H1 (cell line): ENCODE measurements at regions not wholly inside any gene's neighbourhood (a gene's known extent, or its start where the extent isn't known, plus 50 kb on each side); places are given as distances from the start of the nearest gene placed in this dataset.

ENCODE experiments used
- CTCF ChIA-PET: fragments of 300-600 bp; sonication (Branson Sonifier 250); formaldehyde crosslinking; loops from one replicate; lab custom pipeline; 2021; ENCODE audit not compliant: partially characterized antibody; lab: Charles Lee
- POLR2A ChIA-PET: fragments of 300-600 bp; sonication (Branson Sonifier 250); formaldehyde crosslinking; loops from one replicate; lab custom pipeline; 2021; ENCODE audit warnings: inconsistent platforms; ENCODE audit not compliant: partially characterized antibody; lab: Charles Lee
- DNase-seq, 2 experiments: peaks; one replicate each; pipeline versions ENCODE4 v3.0.0 to v3.0.0-alpha.2; 2010 to 2022; ENCODE audit warnings: low spot score in 2 of 2, low read depth in 1 of 2, mixed read lengths in 1 of 2
- FAIRE-seq: peaks from 2 replicates; lab custom pipeline; 2011; peaks lifted over from hg19 to GRCh38; lab: Jason Lieb, UNC
- H2AFZ ChIP-seq: 2 replicates; pipeline ENCODE4 v1.8.1; 2012; ENCODE audit warnings: low read length, inconsistent platforms
- H2AK5ac ChIP-seq: 2 replicates; pipeline ENCODE4 v1.6.1; 2013; ENCODE audit warnings: low read depth, low read length
- H2BK120ac ChIP-seq: replicated peaks from 2 replicates; pipeline ENCODE3; 2013; ENCODE audit warnings: low read depth, low read length, inconsistent platforms
- H2BK12ac ChIP-seq: 2 replicates; pipeline ENCODE4 v1.6.1; 2013; ENCODE audit warnings: low read depth, low read length
- H2BK15ac ChIP-seq: 2 replicates; pipeline ENCODE4 v1.6.1; 2013; ENCODE audit warnings: low read length
- H2BK20ac ChIP-seq: 2 replicates; pipeline ENCODE4 v1.6.1; 2013; ENCODE audit warnings: low read length
- H2BK5ac ChIP-seq: 2 replicates; pipeline ENCODE4 v1.6.1; 2013; ENCODE audit warnings: low read depth, low read length
- H3K14ac ChIP-seq: 2 replicates; pipeline ENCODE4 v1.6.1; 2013; ENCODE audit warnings: inconsistent platforms; ENCODE audit not compliant: insufficient read length
- H3K18ac ChIP-seq: 2 replicates; pipeline ENCODE4 v1.6.1; 2013; ENCODE audit warnings: low read length; ENCODE audit errors: extremely low read depth
- H3K23ac ChIP-seq: 2 replicates; pipeline ENCODE4 v1.6.1; 2013; ENCODE audit warnings: inconsistent platforms; ENCODE audit not compliant: insufficient read length
- H3K23me2 ChIP-seq: 2 replicates; pipeline ENCODE4 v1.6.1; 2013; ENCODE audit warnings: low read depth, low read length
- H3K27ac ChIP-seq: 2 replicates; pipeline ENCODE4 v1.6.1; 2011; ENCODE audit warnings: low read depth, low read length, inconsistent platforms
- H3K27me3 ChIP-seq, 4 experiments: replicated peaks in 1 of 4; 1 replicate in 1 of 4; 2 replicates in 3 of 4; pipeline versions ENCODE4 v1.6.1 to v1.8.1; 2011 to 2013; ENCODE audit warnings: low read length in 3 of 4, mild to moderate bottlenecking in 3 of 4, inconsistent platforms in 2 of 4, mixed read lengths in 2 of 4, moderate library complexity in 1 of 4; ENCODE audit not compliant: control insufficient read depth in 3 of 4, insufficient read depth in 3 of 4; ENCODE audit errors: extremely low read depth in 1 of 4
- H3K36me3 ChIP-seq, 4 experiments: 2 replicates each; pipeline versions ENCODE4 v1.6.1 to v1.8.1; 2011 to 2013; ENCODE audit warnings: mild to moderate bottlenecking in 4 of 4, low read length in 3 of 4, moderate library complexity in 2 of 4, control low read depth in 1 of 4, inconsistent platforms in 1 of 4; ENCODE audit not compliant: insufficient read depth in 4 of 4, control insufficient read depth in 2 of 4
- H3K4ac ChIP-seq: replicated peaks from 2 replicates; pipeline ENCODE3; 2013; ENCODE audit warnings: low read length, low read depth, mixed read lengths, inconsistent platforms; ENCODE audit not compliant: insufficient read length
- H3K4me1 ChIP-seq, 4 experiments: replicated peaks in 1 of 4; 1 replicate in 1 of 4; 2 replicates in 3 of 4; pipeline versions ENCODE4 v1.6.1 to v1.8.1; 2011 to 2013; ENCODE audit warnings: low read length in 3 of 4, inconsistent platforms in 2 of 4, mixed read lengths in 1 of 4; ENCODE audit not compliant: insufficient read depth in 4 of 4, control insufficient read depth in 3 of 4
- H3K4me2 ChIP-seq, 2 experiments: 2 replicates each; pipeline versions ENCODE4 v1.6.1 to v1.8.1; 2011 to 2013; ENCODE audit warnings: low read depth in 2 of 2, low read length in 2 of 2, control low read depth in 1 of 2, inconsistent platforms in 1 of 2, mild to moderate bottlenecking in 1 of 2; ENCODE audit not compliant: insufficient read depth in 1 of 2
- H3K4me3 ChIP-seq, 4 experiments: fragments of 200-600, 300-600 bp in 1 of 4; sonication (generic), shearing (Covaris generic), sonication (Bioruptor Twin) in 1 of 4; 2 replicates each; pipeline versions ENCODE4 v1.5.1 to v1.8.1; 2011 to 2016; ENCODE audit warnings: low read length in 4 of 4, low read depth in 3 of 4, control low read depth in 2 of 4, inconsistent platforms in 2 of 4, mild to moderate bottlenecking in 2 of 4, mixed read lengths in 1 of 4, moderate library complexity in 1 of 4; ENCODE audit not compliant: insufficient read depth in 2 of 4; ENCODE audit errors: extremely low read depth in 1 of 4
- H3K56ac ChIP-seq: replicated peaks from 2 replicates; pipeline ENCODE3; 2013; ENCODE audit warnings: low read depth, mild to moderate bottlenecking, mixed read lengths, low read length, inconsistent platforms; ENCODE audit not compliant: insufficient read length
- H3K79me1 ChIP-seq: 2 replicates; pipeline ENCODE4 v1.6.1; 2013; ENCODE audit warnings: low read depth, low read length, control low read depth
- H3K79me2 ChIP-seq, 2 experiments: 2 replicates each; pipeline versions ENCODE4 v1.6.1 to v1.8.1; 2012 to 2013; ENCODE audit warnings: low read length in 2 of 2, mild to moderate bottlenecking in 2 of 2, inconsistent platforms in 1 of 2; ENCODE audit not compliant: insufficient read depth in 2 of 2, control insufficient read depth in 1 of 2
- H3K9ac ChIP-seq, 4 experiments: replicated peaks in 1 of 4; 1 replicate in 1 of 4; 2 replicates in 3 of 4; pipeline versions ENCODE4 v1.6.1 to v1.8.1; 2011 to 2013; ENCODE audit warnings: low read depth in 3 of 4, low read length in 3 of 4, control low read depth in 2 of 4, mild to moderate bottlenecking in 2 of 4, moderate library complexity in 2 of 4, inconsistent platforms in 1 of 4; ENCODE audit errors: extremely low read depth in 1 of 4
- H3K9me3 ChIP-seq, 2 experiments: 2 replicates each; pipeline versions ENCODE4 v1.6.1 to v1.8.1; 2012 to 2013; ENCODE audit warnings: mild to moderate bottlenecking in 2 of 2, moderate library complexity in 2 of 2, control low read depth in 1 of 2, inconsistent platforms in 1 of 2, low read depth in 1 of 2, low read length in 1 of 2, mixed read lengths in 1 of 2; ENCODE audit not compliant: insufficient read depth in 2 of 2
- H4K20me1 ChIP-seq, 2 experiments: replicated peaks in 1 of 2; 2 replicates each; pipeline versions ENCODE3 to v1.8.1; 2011 to 2013; ENCODE audit warnings: inconsistent platforms in 2 of 2, low read length in 2 of 2, mild to moderate bottlenecking in 1 of 2; ENCODE audit not compliant: insufficient read depth in 2 of 2, control insufficient read depth in 1 of 2
- H4K5ac ChIP-seq: 2 replicates; pipeline ENCODE4 v1.6.1; 2013; ENCODE audit warnings: low read length, low read depth, mixed read lengths, inconsistent platforms; ENCODE audit not compliant: insufficient read length
- H4K8ac ChIP-seq: 2 replicates; pipeline ENCODE4 v1.8.0; 2013; ENCODE audit warnings: mild to moderate bottlenecking, moderate library complexity, low read length, inconsistent platforms; ENCODE audit not compliant: insufficient read depth; ENCODE audit errors: extremely low read depth
- H4K91ac ChIP-seq: replicated peaks from 2 replicates; pipeline ENCODE3; 2013; ENCODE audit warnings: low read length, mixed read lengths, inconsistent platforms; ENCODE audit not compliant: insufficient read length
- CTCF ChIP-seq, 3 experiments: IDR thresholded peaks; 1 replicate in 2 of 3; 2 replicates in 1 of 3; pipeline versions ENCODE4 v1.5.1 to v1.6.1; 2011; ENCODE audit warnings: low read length in 3 of 3, mild to moderate bottlenecking in 3 of 3, inconsistent platforms in 2 of 3, low read depth in 1 of 3, moderate library complexity in 1 of 3; ENCODE audit not compliant: insufficient read depth in 1 of 3; ENCODE audit errors: control extremely low read depth in 1 of 3
- EP300 ChIP-seq, 2 experiments: IDR thresholded peaks; 1 replicate in 1 of 2; 2 replicates in 1 of 2; pipeline ENCODE4 v1.6.1; 2011 to 2012; ENCODE audit warnings: low read depth in 2 of 2, low read length in 2 of 2, mild to moderate bottlenecking in 2 of 2, borderline replicate concordance in 1 of 2, inconsistent platforms in 1 of 2, moderate library complexity in 1 of 2
- KDM1A ChIP-seq: fragments of 200-600, 300-600 bp; sonication (generic); IDR thresholded peaks from 2 replicates; pipeline ENCODE4 v1.7.1; 2016; ENCODE audit warnings: mild to moderate bottlenecking, low read length, borderline replicate concordance
- MAFK ChIP-seq: IDR thresholded peaks from 2 replicates; pipeline ENCODE4 v1.6.1; 2012; ENCODE audit warnings: low read depth, mild to moderate bottlenecking, improper control_type of control experiment, low read length
- MAX ChIP-seq: IDR thresholded peaks from 2 replicates; pipeline ENCODE4 v1.6.1; 2012; ENCODE audit warnings: inconsistent platforms
- NRF1 ChIP-seq: IDR thresholded peaks from 2 replicates; pipeline ENCODE4 v1.6.1; 2011; ENCODE audit warnings: mild to moderate bottlenecking, low read depth, low read length, improper control_type of control experiment
- RNF2 ChIP-seq: fragments of 200-900, 300-1000 bp; sonication (generic); IDR thresholded peaks from 2 replicates; pipeline ENCODE4 v1.7.1; 2016; ENCODE audit warnings: borderline replicate concordance, low read depth, mild to moderate bottlenecking, antibody characterized with exemption, low read length; ENCODE audit not compliant: poor library complexity, severe bottlenecking; ENCODE audit errors: missing control alignments
- SP1 ChIP-seq: IDR thresholded peaks from 2 replicates; pipeline ENCODE4 v1.6.1; 2011; ENCODE audit warnings: low read depth, low read length
- TCF12 ChIP-seq: IDR thresholded peaks from 2 replicates; pipeline ENCODE4 v1.6.1; 2011; ENCODE audit warnings: low read depth, mild to moderate bottlenecking, low read length
- WGBS, 2 experiments: shearing (Covaris generic) in 1 of 2; methylation state at CpG; one replicate each; pipeline versions ENCODE4 v1.1.6 to v1.1.7; 2013 to 2015; ENCODE audit warnings: low lambda C conversion rate in 2 of 2, mixed read lengths in 2 of 2, inconsistent platforms in 1 of 2, low coverage in 1 of 2, missing lambda C conversion rate in 1 of 2; ENCODE audit not compliant: insufficient replicate concordance in 2 of 2, insufficient coverage in 1 of 2, insufficient read length in 1 of 2; ENCODE audit errors: extremely low coverage in 1 of 2, missing lambda C conversion rate in 1 of 2; 5-methylcytosine and 5-hydroxymethylcytosine counted together

GRCh38 chr16:50473356-50473945, 74.7 kb upstream of the NKD1 start:
- no peaks in the 10 kb centered on the region for H3K23me2 ChIP-seq
- 88% methylated on average over 6 of the region's 6 CpGs; no CpG with 5 or more reads in 1 of the 2 experiments for WGBS, 2 experiments
- no peak overlapping the region for H3K56ac ChIP-seq
- peaks cover 3 to 14% (median 14%) of the 10 kb centered on the region in 4 experiments for H3K27me3 ChIP-seq
- H4K20me1 ChIP-seq = no peaks in the 10 kb centered on the region
- H3K4me2 ChIP-seq = no peak overlapping the region
- H3K79me1 ChIP-seq = no peaks in the 10 kb centered on the region
- peaks cover 0 to 15% (median 10%) of the 10 kb centered on the region in 4 experiments; a peak in 6 of 7 replicates for H3K4me1 ChIP-seq
- no peak overlapping the region for H3K4me3 ChIP-seq
- H4K91ac ChIP-seq = no peak overlapping the region
- ChIA-PET POLR2A (interaction anchor here (1.3 kb wide), 2 partner anchors 18 to 29 kb away, joined by 3 read pairs; no protein-coding TSS in a partner anchor), CTCF (interaction anchor here (1.1 to 1.6 kb wide), 5 partner anchors 9 to 192 kb away, joined by 3 to 11 read pairs (median 4); no protein-coding TSS in a partner anchor)
- H3K4ac ChIP-seq = no peak overlapping the region
- 0 out of 2 replicates have a peak overlapping the region, but pooled peaks have one; percentile 13 for H2AFZ ChIP-seq
- H2BK12ac ChIP-seq = 0 out of 2 replicates have a peak overlapping the region, but pooled peaks have one; percentile 22
- H3K18ac ChIP-seq = no peak overlapping the region
- H2AK5ac ChIP-seq = no peak overlapping the region
- no peak overlapping the region for H3K14ac ChIP-seq
- no peak overlapping the region for H3K23ac ChIP-seq
- 0 out of 2 replicates have a peak overlapping the region, but pooled peaks have one; percentile 26 for H2BK5ac ChIP-seq
- 0 out of 2 replicates have a peak overlapping the region, but pooled peaks have one; percentile 34 for H2BK20ac ChIP-seq
- no peak for DNase-seq
- peak overlapping the region; percentile 74; the same call in 1 of the 2 replicates for H2BK15ac ChIP-seq
- H4K5ac ChIP-seq = no peak overlapping the region
- H3K79me2 ChIP-seq = no peaks in the 10 kb centered on the region
- H3K9ac ChIP-seq = no peak overlapping the region
- H3K9me3 ChIP-seq = no peaks in the 10 kb centered on the region
- no peak overlapping the region for H3K27ac ChIP-seq
- no peak overlapping the region for H4K8ac ChIP-seq
- H3K36me3 ChIP-seq = no peaks in the 10 kb centered on the region
- no peak overlapping the region for H2BK120ac ChIP-seq
- FAIRE-seq = no peak
- no peak for TF ChIP-seq TCF12
- no peak for TF ChIP-seq KDM1A
- TF ChIP-seq NRF1 = no peak
- no peak for TF ChIP-seq CTCF (IDR thresholded peaks at IDR 0.05; ENCODE audit: control extremely low read depth in 1 of 3, insufficient read depth in 1 of 3, low read depth in 1 of 3, low read length in 3 of 3)
- no peak for TF ChIP-seq MAFK
- TF ChIP-seq RNF2 = no peak
- TF ChIP-seq SP1 = no peak
- TF ChIP-seq MAX = no peak
- no peak for TF ChIP-seq EP300 (IDR thresholded peaks at IDR 0.05; ENCODE audit: borderline replicate concordance in 1 of 2, low read depth in 2 of 2, low read length in 2 of 2)
